ENCODE measurements at regions not wholly inside any gene's neighbourhood (a gene's known extent, or its start where the extent isn't known, plus 50 kb on each side); places are given as distances from the start of the nearest gene placed in this dataset.

DNA sequence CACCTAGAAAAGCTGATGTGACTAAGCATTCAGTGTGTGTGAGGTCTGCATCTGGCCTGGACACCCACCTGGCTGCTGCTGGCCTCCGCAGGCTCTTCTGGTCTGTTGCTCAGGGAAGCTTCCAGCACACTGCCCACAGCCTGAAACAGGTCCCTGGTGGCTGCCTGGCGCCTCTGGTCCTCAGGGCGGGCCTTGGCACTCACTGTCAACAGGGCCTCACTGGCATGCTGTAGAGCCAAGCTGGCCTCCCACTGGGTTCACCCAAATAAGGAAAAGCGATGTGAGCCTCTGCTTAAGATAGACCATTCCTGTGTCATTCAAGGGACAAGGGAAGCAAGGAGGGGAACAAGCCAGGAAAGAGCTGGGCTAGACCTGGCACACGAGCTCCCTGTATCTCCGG, 70.6 kb upstream of the BCO1 start:
- H3K36me3 ChIP-seq (ENCODE audit: control insufficient read depth in 3 of 3, insufficient read depth in 3 of 3, low read length in 3 of 3), result no peaks in the 10 kb centered on the region
- H3K27ac ChIP-seq (ENCODE audit: low read depth, low read length), result no peak overlapping the region
- no peaks in the 10 kb centered on the region for H3K9me3 ChIP-seq (ENCODE audit: control insufficient read depth in 3 of 3, low read length in 3 of 3)
- H3K4me1 ChIP-seq (ENCODE audit: control insufficient read depth in 3 of 3, insufficient read depth in 3 of 3, low read length in 3 of 3), result no peaks in the 10 kb centered on the region
- H3K4me3 ChIP-seq (ENCODE audit: low read length in 3 of 3), result no peak overlapping the region
- no peak overlapping the region for H3K9ac ChIP-seq (ENCODE audit: low read depth in 1 of 3, low read length in 3 of 3)
- H3K27me3 ChIP-seq (ENCODE audit: control insufficient read depth in 3 of 3, insufficient read depth in 3 of 3, low read length in 3 of 3), result no peaks in the 10 kb centered on the region

DNA sequence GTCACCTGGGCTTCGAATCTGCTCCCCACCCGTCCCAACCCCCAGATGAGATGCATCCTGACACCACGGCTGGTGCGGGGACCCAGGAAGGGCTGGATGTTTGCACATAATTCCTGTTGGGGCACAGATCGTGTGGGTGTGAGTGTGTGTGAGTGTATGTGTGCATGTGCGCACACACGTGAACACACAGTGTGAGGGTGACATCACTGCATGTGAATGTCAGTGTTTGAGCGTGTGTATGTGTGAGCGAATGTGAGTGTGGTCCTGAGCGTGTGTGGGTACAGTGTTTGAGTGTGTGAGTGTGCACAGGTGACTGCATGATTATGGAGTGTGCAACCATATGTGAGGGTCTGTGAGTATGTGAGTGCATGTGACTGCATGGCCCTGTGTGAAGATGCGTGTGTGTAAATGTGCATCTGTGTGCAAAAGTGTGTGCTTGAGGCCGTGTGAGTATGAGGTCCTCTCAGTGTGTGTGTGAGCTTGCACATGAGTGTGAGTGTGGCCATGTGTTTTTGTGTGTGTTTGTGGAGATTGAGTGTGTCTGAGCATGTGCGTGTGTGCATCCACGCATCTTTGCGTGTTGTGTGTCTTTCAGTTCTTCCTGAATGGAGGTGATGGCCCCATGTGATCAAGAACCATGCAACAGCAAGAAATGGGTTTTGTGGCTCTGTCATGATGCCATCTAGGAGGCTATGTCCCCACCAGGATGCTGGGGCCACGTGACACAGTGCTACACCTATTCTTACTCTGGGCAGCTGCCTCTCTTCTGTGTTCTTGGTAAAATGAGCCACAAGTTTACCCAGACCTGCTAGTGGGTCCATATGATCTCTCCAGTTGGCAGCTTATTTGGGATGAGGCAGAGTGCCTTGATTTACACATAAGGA, 70.5 kb upstream of the GCSH start:
- H3K9ac ChIP-seq (ENCODE audit: low read depth in 1 of 3, low read length in 3 of 3), result no peak overlapping the region
- no peaks in the 10 kb centered on the region for H3K27me3 ChIP-seq (ENCODE audit: control insufficient read depth in 3 of 3, insufficient read depth in 3 of 3, low read length in 3 of 3)
- no peak overlapping the region for H3K27ac ChIP-seq (ENCODE audit: low read depth, low read length)
- H3K4me1 ChIP-seq (ENCODE audit: control insufficient read depth in 3 of 3, insufficient read depth in 3 of 3, low read length in 3 of 3), result no peaks in the 10 kb centered on the region
- no peaks in the 10 kb centered on the region for H3K9me3 ChIP-seq (ENCODE audit: control insufficient read depth in 3 of 3, low read length in 3 of 3)
- no peak overlapping the region for H3K4me3 ChIP-seq (ENCODE audit: low read length in 3 of 3)
- H3K36me3 ChIP-seq (ENCODE audit: control insufficient read depth in 3 of 3, insufficient read depth in 3 of 3, low read length in 3 of 3), result no peaks in the 10 kb centered on the region

DNA sequence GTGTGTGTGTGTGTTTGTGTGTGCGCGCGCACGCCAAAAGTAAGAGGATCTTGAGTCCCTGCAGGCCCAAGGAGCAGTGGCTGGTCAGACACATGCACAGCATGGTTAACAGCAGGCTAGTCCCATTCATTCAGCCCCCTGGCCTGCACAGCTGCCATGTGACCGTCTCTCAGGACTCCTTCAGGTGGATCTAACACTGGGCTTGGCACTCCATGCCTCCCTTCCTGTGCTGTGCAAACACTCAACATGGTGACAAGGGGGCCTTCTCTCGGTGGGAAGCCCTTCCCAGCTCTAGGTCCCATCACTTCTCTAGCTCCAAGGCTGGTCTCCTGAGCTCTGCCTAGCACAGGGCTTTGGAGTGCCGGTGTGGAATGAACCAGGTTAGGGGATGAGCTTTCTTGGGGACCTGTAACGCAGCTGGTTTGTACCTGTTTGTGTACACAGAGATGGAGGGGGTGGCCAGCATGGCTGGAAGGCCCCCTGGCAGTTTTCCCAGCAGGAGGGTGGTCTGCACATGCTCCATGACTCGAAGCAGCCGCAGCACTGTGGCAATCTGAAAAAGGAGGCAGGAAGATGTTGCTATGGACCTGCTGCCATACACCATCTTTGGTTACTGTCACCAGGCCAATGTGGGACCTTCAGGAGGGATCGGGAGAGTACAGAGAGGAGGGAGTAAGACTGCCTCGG, 69.4 kb upstream of the GCSH start:
- no peaks in the 10 kb centered on the region for H3K27me3 ChIP-seq (ENCODE audit: control insufficient read depth in 3 of 3, insufficient read depth in 3 of 3, low read length in 3 of 3)
- H3K9me3 ChIP-seq (ENCODE audit: control insufficient read depth in 3 of 3, low read length in 3 of 3), result no peaks in the 10 kb centered on the region
- H3K36me3 ChIP-seq (ENCODE audit: control insufficient read depth in 3 of 3, insufficient read depth in 3 of 3, low read length in 3 of 3), result no peaks in the 10 kb centered on the region
- H3K9ac ChIP-seq (ENCODE audit: low read depth in 1 of 3, low read length in 3 of 3), result no peak overlapping the region
- H3K4me1 ChIP-seq (ENCODE audit: control insufficient read depth in 3 of 3, insufficient read depth in 3 of 3, low read length in 3 of 3), result no peaks in the 10 kb centered on the region
- no peak overlapping the region for H3K27ac ChIP-seq (ENCODE audit: low read depth, low read length)
- H3K4me3 ChIP-seq (ENCODE audit: low read length in 3 of 3), result no peak overlapping the region

DNA sequence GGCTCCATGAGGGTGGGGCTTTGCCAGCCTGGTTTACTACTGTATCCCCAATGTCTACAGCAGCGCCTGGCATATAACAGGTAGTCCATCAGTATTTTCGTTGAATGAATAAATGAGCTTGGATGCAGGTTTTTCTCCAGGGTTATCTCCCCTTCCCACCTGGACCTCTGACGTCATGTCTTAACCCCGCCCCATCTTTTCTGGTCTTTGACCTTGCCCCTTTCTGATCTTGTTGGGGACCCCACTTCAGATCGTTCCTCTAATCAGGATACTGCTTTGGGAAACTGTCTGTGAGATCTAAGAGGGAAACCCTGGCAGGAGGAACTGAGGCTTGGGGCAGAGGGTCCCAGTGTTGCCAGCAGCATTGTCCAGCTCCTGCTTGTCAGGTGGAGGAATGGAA, 68.8 kb upstream of the GCSH start:
- Histone ChIP-seq H3K9me3 (ENCODE audit: control insufficient read depth in 3 of 3, low read length in 3 of 3) (no peaks in the 10 kb centered on the region), H3K9ac (ENCODE audit: low read depth in 1 of 3, low read length in 3 of 3) (no peak overlapping the region), H3K27ac (ENCODE audit: low read depth, low read length) (no peak overlapping the region), H3K36me3 (ENCODE audit: control insufficient read depth in 3 of 3, insufficient read depth in 3 of 3, low read length in 3 of 3) (no peaks in the 10 kb centered on the region), H3K27me3 (ENCODE audit: control insufficient read depth in 3 of 3, insufficient read depth in 3 of 3, low read length in 3 of 3) (no peaks in the 10 kb centered on the region), H3K4me1 (ENCODE audit: control insufficient read depth in 3 of 3, insufficient read depth in 3 of 3, low read length in 3 of 3) (no peaks in the 10 kb centered on the region), H3K4me3 (ENCODE audit: low read length in 3 of 3) (no peak overlapping the region)

DNA sequence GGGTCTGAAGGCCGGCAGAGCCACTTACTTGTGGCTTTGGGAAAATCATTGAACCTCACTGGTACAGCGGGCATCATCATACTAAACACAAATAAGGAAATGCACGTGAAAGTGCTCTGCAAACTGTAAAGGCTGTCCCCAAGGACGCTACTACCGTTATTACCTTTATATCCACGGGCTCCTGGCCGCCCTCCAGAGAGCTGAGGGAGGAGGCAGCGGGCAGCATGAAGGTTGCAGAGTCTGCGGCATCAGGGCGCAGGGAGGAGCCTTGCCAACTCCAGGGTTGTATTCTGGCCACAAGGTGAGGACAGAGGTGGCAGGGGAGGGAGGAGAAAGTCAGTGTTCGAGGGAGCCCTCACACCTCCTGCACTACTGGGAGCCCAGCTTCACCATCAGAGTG, 68.3 kb upstream of the GCSH start:
- peaks cover 0 to 2% (median 0%) of the 10 kb centered on the region in 3 donors for H3K36me3 ChIP-seq (ENCODE audit: control insufficient read depth in 3 of 3, insufficient read depth in 3 of 3, low read length in 3 of 3)
- no peak overlapping the region for H3K27ac ChIP-seq (ENCODE audit: low read depth, low read length)
- no peaks in the 10 kb centered on the region for H3K27me3 ChIP-seq (ENCODE audit: control insufficient read depth in 3 of 3, insufficient read depth in 3 of 3, low read length in 3 of 3)
- no peak overlapping the region for H3K4me3 ChIP-seq (ENCODE audit: low read length in 3 of 3)
- H3K9me3 ChIP-seq (ENCODE audit: control insufficient read depth in 3 of 3, low read length in 3 of 3), result no peaks in the 10 kb centered on the region
- H3K4me1 ChIP-seq (ENCODE audit: control insufficient read depth in 3 of 3, insufficient read depth in 3 of 3, low read length in 3 of 3), result no peaks in the 10 kb centered on the region
- H3K9ac ChIP-seq (ENCODE audit: low read depth in 1 of 3, low read length in 3 of 3), result no peak overlapping the region

DNA sequence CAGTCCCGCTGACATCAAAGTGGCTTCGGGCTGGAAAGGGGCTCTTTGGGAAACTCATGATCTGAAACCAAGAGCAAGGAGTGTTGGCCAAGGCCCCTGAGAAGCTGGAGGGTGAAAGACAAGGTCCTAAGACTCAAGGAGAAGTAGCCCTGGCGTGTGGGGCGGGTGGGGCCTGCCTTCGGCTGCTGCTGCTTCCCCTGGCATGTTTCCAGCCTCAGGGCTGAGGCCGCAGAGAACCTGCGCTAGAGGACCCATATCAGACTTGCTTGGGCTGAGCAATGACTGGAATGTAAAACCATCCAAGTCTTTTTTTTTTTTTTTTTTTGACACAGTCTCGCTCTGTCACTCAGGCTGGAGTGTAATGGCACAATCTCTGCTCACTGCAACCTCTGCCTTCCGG, 67.5 kb upstream of the GCSH start:
- peaks cover 0 to 2% (median 0%) of the 10 kb centered on the region in 3 donors for H3K36me3 ChIP-seq (ENCODE audit: control insufficient read depth in 3 of 3, insufficient read depth in 3 of 3, low read length in 3 of 3)
- H3K27ac ChIP-seq (ENCODE audit: low read depth, low read length), result no peak overlapping the region
- no peaks in the 10 kb centered on the region for H3K9me3 ChIP-seq (ENCODE audit: control insufficient read depth in 3 of 3, low read length in 3 of 3)
- no peak overlapping the region for H3K4me3 ChIP-seq (ENCODE audit: low read length in 3 of 3)
- H3K4me1 ChIP-seq (ENCODE audit: control insufficient read depth in 3 of 3, insufficient read depth in 3 of 3, low read length in 3 of 3), result no peaks in the 10 kb centered on the region
- no peaks in the 10 kb centered on the region for H3K27me3 ChIP-seq (ENCODE audit: control insufficient read depth in 3 of 3, insufficient read depth in 3 of 3, low read length in 3 of 3)
- H3K9ac ChIP-seq (ENCODE audit: low read depth in 1 of 3, low read length in 3 of 3), result no peak overlapping the region

DNA sequence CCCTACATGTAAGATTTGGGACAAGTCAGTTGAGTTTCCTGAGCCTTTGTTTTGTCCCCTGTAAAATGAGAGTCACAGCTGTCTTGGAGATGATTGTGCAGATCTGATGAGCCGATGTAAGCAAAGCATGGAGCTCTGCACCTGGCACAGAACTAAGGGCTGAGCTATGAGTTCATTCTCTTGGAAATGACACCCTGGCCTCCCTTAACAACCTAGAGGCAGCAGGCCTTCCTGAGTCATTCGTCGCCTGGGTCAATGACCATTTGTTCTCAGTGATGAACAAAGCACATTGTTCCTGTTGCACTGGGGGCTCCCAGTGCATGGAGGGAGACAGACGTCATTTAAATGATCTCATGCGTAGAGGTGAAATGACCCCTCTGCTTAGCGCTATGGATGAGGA, 62.8 kb upstream of the GCSH start:
- H3K9ac ChIP-seq (ENCODE audit: low read depth in 1 of 3, low read length in 3 of 3), result no peak overlapping the region
- peaks cover 0 to 2% (median 0%) of the 10 kb centered on the region in 3 donors for H3K36me3 ChIP-seq (ENCODE audit: control insufficient read depth in 3 of 3, insufficient read depth in 3 of 3, low read length in 3 of 3)

DNA sequence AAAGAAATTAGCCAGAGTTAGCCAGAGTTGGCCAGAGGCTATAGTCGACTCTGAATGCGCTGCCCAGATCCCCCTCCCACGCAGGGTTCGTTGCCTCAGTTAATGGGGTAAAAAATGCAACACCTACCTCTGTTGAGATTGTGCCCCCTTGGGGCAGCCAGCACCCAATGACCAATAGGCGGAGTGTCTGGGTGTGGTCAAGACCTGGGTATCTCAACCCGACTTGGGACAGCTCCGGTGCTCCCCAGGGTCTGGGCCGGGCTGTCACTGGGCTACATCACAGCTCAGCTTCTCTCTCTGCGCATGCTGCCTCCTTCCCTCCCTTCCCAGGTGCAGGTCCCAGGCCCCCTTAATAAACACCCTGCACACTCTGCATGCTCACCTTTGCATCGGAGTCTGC, 59.6 kb upstream of the GCSH start:
- Histone ChIP-seq H3K9ac (ENCODE audit: low read depth in 1 of 3, low read length in 3 of 3) (no peak overlapping the region), H3K9me3 (ENCODE audit: control insufficient read depth in 3 of 3, low read length in 3 of 3) (no peaks in the 10 kb centered on the region), H3K27me3 (ENCODE audit: control insufficient read depth in 3 of 3, insufficient read depth in 3 of 3, low read length in 3 of 3) (peaks cover 0 to 2% (median 0%) of the 10 kb centered on the region in 3 donors), H3K27ac (ENCODE audit: low read depth, low read length) (no peak overlapping the region), H3K4me3 (ENCODE audit: low read length in 3 of 3) (no peak overlapping the region), H3K4me1 (ENCODE audit: control insufficient read depth in 3 of 3, insufficient read depth in 3 of 3, low read length in 3 of 3) (no peaks in the 10 kb centered on the region), H3K36me3 (ENCODE audit: control insufficient read depth in 3 of 3, insufficient read depth in 3 of 3, low read length in 3 of 3) (peaks cover 0 to 2% (median 0%) of the 10 kb centered on the region in 3 donors)

More for the DNA sequence above, 62.8 kb upstream of the GCSH start:
- Histone ChIP-seq H3K9me3 (ENCODE audit: control insufficient read depth in 3 of 3, low read length in 3 of 3) (no peaks in the 10 kb centered on the region), H3K4me3 (ENCODE audit: low read length in 3 of 3) (no peak overlapping the region), H3K27me3 (ENCODE audit: control insufficient read depth in 3 of 3, insufficient read depth in 3 of 3, low read length in 3 of 3) (peaks cover 0 to 2% (median 0%) of the 10 kb centered on the region in 3 donors), H3K27ac (ENCODE audit: low read depth, low read length) (no peak overlapping the region), H3K4me1 (ENCODE audit: control insufficient read depth in 3 of 3, insufficient read depth in 3 of 3, low read length in 3 of 3) (no peaks in the 10 kb centered on the region)

DNA sequence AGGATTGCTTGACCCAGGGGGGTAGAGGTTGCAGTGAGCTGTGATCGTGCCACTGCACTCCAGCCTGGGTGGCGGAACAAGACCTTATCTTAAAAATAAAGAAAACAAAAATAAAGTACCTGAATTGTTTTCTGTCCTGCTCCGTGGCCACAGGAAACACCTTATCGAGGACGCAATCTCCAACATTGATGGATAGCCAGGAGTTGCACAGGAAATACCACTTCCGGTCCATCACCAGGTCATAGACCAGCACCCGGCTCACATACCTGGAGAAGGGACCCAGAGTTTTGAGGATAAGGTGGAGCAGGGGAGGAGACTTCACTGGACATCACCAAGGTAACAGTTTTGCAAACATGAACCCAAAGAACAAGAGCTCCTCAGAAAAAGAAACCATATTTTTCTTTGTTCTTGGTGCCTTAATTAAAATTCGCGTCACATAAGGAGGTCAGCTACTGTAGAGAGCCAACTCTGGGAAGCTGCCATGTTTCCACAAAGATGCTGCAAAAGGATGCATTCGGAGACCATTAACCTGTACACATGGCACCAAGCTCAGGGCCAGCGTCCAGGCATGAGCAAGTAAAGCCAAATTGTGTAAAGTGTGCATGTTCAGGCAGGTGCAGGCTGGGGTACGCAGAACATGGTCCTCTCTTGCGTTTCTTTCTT, 55.6 kb upstream of the GCSH start:
- peaks cover 0 to 2% (median 0%) of the 10 kb centered on the region in 3 donors for H3K36me3 ChIP-seq (ENCODE audit: control insufficient read depth in 3 of 3, insufficient read depth in 3 of 3, low read length in 3 of 3)
- no peak overlapping the region for H3K27ac ChIP-seq (ENCODE audit: low read depth, low read length)
- H3K9ac ChIP-seq (ENCODE audit: low read depth in 1 of 3, low read length in 3 of 3), result no peak overlapping the region
- H3K27me3 ChIP-seq (ENCODE audit: control insufficient read depth in 3 of 3, insufficient read depth in 3 of 3, low read length in 3 of 3), result peaks cover 0 to 2% (median 0%) of the 10 kb centered on the region in 3 donors
- H3K9me3 ChIP-seq (ENCODE audit: control insufficient read depth in 3 of 3, low read length in 3 of 3), result no peaks in the 10 kb centered on the region
- H3K4me3 ChIP-seq (ENCODE audit: low read length in 3 of 3), result no peak overlapping the region
- H3K4me1 ChIP-seq (ENCODE audit: control insufficient read depth in 3 of 3, insufficient read depth in 3 of 3, low read length in 3 of 3), result no peaks in the 10 kb centered on the region

DNA sequence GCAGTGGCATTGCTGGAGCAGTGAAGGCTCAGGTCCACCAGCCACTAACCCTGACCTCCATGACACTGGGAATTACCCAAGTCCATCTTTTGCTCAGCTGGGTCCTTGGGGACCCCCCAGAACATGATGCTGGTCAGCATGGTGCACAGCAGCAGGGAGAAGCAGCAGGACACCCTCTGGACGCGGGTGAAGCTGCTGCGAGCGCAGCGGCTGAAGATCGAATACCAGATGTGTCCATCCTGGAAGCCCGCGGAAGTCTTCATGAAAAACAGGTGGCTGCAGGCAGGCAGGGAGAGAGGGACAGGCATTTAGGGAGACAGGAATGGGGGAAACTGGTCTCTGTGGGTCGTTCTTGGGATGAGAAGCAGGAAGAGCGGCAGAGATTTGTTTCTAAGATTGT, 53.4 kb upstream of the GCSH start:
- Histone ChIP-seq H3K27ac (ENCODE audit: low read depth, low read length) (no peak overlapping the region), H3K27me3 (ENCODE audit: control insufficient read depth in 3 of 3, insufficient read depth in 3 of 3, low read length in 3 of 3) (peaks cover 0 to 2% (median 0%) of the 10 kb centered on the region in 3 donors), H3K4me3 (ENCODE audit: low read length in 3 of 3) (no peak overlapping the region), H3K36me3 (ENCODE audit: control insufficient read depth in 3 of 3, insufficient read depth in 3 of 3, low read length in 3 of 3) (peaks cover 0 to 2% (median 0%) of the 10 kb centered on the region in 3 donors), H3K9ac (ENCODE audit: low read depth in 1 of 3, low read length in 3 of 3) (no peak overlapping the region), H3K4me1 (ENCODE audit: control insufficient read depth in 3 of 3, insufficient read depth in 3 of 3, low read length in 3 of 3) (no peaks in the 10 kb centered on the region), H3K9me3 (ENCODE audit: control insufficient read depth in 3 of 3, low read length in 3 of 3) (no peaks in the 10 kb centered on the region)

Data from skeletal muscle tissue (tissue), 3 donors.